GM10266 (cell line): ENCODE measurements at regions not wholly inside any gene's neighbourhood (a gene's known extent, or its start where the extent isn't known, plus 50 kb on each side); places are given as distances from the start of the nearest gene placed in this dataset.

Source experiments
- DNase-seq: peaks from one replicate; pipeline ENCODE4 v3.0.0; 2012; ENCODE audit errors: extremely low spot score
- TF ChIP-seq, protein P1 (sequence below): IDR thresholded peaks from 2 replicates; pipeline ENCODE4 v1.5.1; 2012; ENCODE audit warnings: mild to moderate bottlenecking, low read depth; ENCODE audit not compliant: control insufficient read depth, insufficient read depth; ENCODE audit errors: missing control alignments

GRCh38 chr20:12653642-12654041 lies 355.1 kb upstream of the SPTLC3 start:
- TF ChIP-seq, protein P1, sequence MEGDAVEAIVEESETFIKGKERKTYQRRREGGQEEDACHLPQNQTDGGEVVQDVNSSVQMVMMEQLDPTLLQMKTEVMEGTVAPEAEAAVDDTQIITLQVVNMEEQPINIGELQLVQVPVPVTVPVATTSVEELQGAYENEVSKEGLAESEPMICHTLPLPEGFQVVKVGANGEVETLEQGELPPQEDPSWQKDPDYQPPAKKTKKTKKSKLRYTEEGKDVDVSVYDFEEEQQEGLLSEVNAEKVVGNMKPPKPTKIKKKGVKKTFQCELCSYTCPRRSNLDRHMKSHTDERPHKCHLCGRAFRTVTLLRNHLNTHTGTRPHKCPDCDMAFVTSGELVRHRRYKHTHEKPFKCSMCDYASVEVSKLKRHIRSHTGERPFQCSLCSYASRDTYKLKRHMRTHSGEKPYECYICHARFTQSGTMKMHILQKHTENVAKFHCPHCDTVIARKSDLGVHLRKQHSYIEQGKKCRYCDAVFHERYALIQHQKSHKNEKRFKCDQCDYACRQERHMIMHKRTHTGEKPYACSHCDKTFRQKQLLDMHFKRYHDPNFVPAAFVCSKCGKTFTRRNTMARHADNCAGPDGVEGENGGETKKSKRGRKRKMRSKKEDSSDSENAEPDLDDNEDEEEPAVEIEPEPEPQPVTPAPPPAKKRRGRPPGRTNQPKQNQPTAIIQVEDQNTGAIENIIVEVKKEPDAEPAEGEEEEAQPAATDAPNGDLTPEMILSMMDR: no peak
- no peak for DNase-seq

GRCh38 chr20:12659942-12660341 lies 348.8 kb upstream of the SPTLC3 start:
- TF ChIP-seq, protein P1: no peak
- no peak for DNase-seq

GRCh38 chr20:12660918-12661317 lies 347.9 kb upstream of the SPTLC3 start:
- no peak for DNase-seq

DNA sequence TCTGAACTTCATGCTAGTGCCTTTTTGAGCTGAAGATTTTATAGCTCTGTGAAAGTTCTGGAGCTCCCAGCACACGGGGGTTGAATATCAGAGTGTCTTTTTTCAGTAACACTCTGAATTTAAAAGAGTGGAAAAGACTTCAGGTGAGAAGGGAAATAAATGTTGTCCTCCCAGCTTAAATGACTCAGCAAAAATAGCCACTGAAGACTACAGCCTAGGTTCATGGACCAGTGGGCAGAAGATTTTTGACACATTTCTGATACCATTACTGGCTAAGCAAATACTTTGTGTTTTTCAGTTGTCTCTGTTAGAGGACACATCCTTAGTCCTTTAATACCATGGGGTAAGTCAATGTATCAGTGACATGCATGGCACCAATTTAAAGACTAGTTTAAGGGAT lies 338.5 kb upstream of the SPTLC3 start:
- no peak for DNase-seq
- TF ChIP-seq, protein P1: no peak

More at GRCh38 chr20:12660918-12661317, 347.9 kb upstream of the SPTLC3 start:
- TF ChIP-seq, protein P1: no peak

DNA sequence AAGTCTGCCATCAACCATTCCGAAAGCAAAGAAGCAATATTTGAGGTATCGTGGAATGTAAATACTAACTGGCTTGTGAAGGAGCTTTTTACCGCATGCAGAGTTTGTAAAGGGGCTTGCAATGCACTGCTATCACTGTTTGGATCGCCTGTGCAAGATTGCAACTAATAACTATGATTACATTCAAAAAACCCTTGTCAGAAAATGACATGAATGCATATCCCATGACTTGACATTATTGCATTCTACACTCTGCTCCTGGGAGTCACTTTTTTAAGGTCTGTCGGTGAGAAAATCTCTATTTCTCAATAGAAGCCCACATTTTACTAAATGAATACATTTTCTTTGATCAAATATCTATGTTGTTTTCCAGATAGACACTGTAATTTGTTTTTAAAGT lies 335.4 kb upstream of the SPTLC3 start:
- no peak for DNase-seq
- TF ChIP-seq, protein P1: no peak

- TF ChIP-seq, protein P1: no peak
- no peak for DNase-seq
Measured at GRCh38 chr20:12677925-12678324, 330.8 kb upstream of the SPTLC3 start.

- TF ChIP-seq, protein P1: no peak
- DNase-seq: no peak
Measured at GRCh38 chr20:12679447-12679846, 329.3 kb upstream of the SPTLC3 start.

- TF ChIP-seq, protein P1: no peak
- DNase-seq: no peak
Measured at GRCh38 chr20:12682613-12683012, 326.2 kb upstream of the SPTLC3 start.
